Loucy (cell line): ENCODE measurements at regions not wholly inside any gene's neighbourhood (a gene's known extent, or its start where the extent isn't known, plus 50 kb on each side); places are given as distances from the start of the nearest gene placed in this dataset.

ENCODE experiments used
- H2AFZ ChIP-seq: fragments of 200-600 bp; sonication (generic); 2 replicates; pipeline ENCODE4 v1.6.0; 2016; ENCODE audit warnings: antibody characterized with exemption, mild to moderate bottlenecking, low read length, moderate library complexity
- H3F3A ChIP-seq: fragments of 200-600 bp; 2 replicates; pipeline ENCODE4 v1.6.0; 2016; ENCODE audit warnings: antibody characterized with exemption, low read depth, mild to moderate bottlenecking
- H3K27me3 ChIP-seq: fragments of 200-600 bp; sonication (generic); 2 replicates; pipeline ENCODE4 v1.6.1; 2014; ENCODE audit warnings: low read length, mild to moderate bottlenecking; ENCODE audit not compliant: insufficient read depth, poor library complexity, severe bottlenecking
- H3K36me3 ChIP-seq: fragments of 200-600 bp; sonication (generic); 2 replicates; pipeline ENCODE4 v1.6.1; 2016; ENCODE audit warnings: low read length; ENCODE audit not compliant: insufficient read depth
- H3K4me1 ChIP-seq: fragments of 200-600 bp; sonication (generic); 2 replicates; pipeline ENCODE4 v1.5.1; 2014; ENCODE audit warnings: low read length, mild to moderate bottlenecking; ENCODE audit not compliant: insufficient read depth, poor library complexity, severe bottlenecking
- H3K4me2 ChIP-seq: fragments of 200-600 bp; sonication (generic); 2 replicates; pipeline ENCODE4 v1.6.0; 2014; ENCODE audit warnings: antibody characterized with exemption, low read length, low read depth, mild to moderate bottlenecking; ENCODE audit not compliant: poor library complexity, severe bottlenecking
- H3K4me3 ChIP-seq: fragments of 200-600 bp; sonication (generic); 2 replicates; pipeline ENCODE4 v1.5.1; 2014; ENCODE audit warnings: low read length, mild to moderate bottlenecking, mixed read lengths; ENCODE audit not compliant: poor library complexity, severe bottlenecking
- H3K79me2 ChIP-seq: fragments of 200-600 bp; sonication (generic); 2 replicates; pipeline ENCODE4 v1.6.1; 2014; ENCODE audit warnings: low read length; ENCODE audit not compliant: insufficient read depth
- H3K9ac ChIP-seq: fragments of 200-600 bp; sonication (generic); 2 replicates; pipeline ENCODE4 v1.6.0; 2014; ENCODE audit warnings: mild to moderate bottlenecking, low read depth, low read length, moderate library complexity; ENCODE audit not compliant: poor library complexity, severe bottlenecking
- H3K9me2 ChIP-seq: fragments of 200-600 bp; sonication (generic); replicated peaks from 2 replicates; pipeline ENCODE4 v1.6.1; 2016; ENCODE audit warnings: low read depth, low read length, mixed read lengths
- H3K9me3 ChIP-seq: fragments of 200-600 bp; sonication (generic); 2 replicates; pipeline ENCODE4 v1.6.1; 2014; ENCODE audit warnings: mild to moderate bottlenecking, antibody characterized with exemption, low read length, low read depth; ENCODE audit not compliant: insufficient read depth
- H4K20me1 ChIP-seq: fragments of 200-600 bp; sonication (generic); 2 replicates; pipeline ENCODE4 v1.6.0; 2014; ENCODE audit warnings: antibody characterized with exemption, low read length, mild to moderate bottlenecking; ENCODE audit not compliant: insufficient read depth, poor library complexity, severe bottlenecking
- EZH2phosphoT487 ChIP-seq: fragments of 200-600 bp; IDR thresholded peaks from 2 replicates; pipeline ENCODE4 v1.6.1; 2018; ENCODE audit warnings: antibody characterized with exemption, mild to moderate bottlenecking, moderate library complexity, borderline replicate concordance
- TF ChIP-seq, protein P1 (sequence below): fragments of 200-600 bp; sonication (generic); conservative IDR thresholded peaks from 2 replicates; pipeline ENCODE4 v1.5.1; 2014; ENCODE audit warnings: mild to moderate bottlenecking, antibody characterized with exemption, low read length

DNA sequence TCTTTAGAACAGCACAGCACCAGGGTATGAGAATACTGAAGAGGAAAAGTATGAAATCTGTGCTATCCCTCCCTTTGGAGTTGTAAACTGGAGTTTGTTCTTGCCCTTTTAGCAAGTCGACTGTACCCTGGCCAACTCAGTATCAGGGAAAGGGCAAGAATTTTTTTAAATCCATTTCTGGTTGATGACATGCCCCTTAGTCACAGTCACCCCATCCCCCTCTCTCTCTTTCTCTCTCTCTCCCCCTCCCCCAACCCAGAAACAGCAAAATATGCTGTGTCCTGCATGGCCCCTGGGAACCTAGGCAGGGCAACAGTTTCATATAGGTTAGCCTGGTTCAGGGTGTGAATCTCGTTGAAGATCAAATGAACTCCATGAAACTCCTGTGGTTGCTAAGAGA, 177.7 kb upstream of the ADO start:
- no peak overlapping the region for H3K4me3 ChIP-seq
- TF ChIP-seq, protein P1, sequence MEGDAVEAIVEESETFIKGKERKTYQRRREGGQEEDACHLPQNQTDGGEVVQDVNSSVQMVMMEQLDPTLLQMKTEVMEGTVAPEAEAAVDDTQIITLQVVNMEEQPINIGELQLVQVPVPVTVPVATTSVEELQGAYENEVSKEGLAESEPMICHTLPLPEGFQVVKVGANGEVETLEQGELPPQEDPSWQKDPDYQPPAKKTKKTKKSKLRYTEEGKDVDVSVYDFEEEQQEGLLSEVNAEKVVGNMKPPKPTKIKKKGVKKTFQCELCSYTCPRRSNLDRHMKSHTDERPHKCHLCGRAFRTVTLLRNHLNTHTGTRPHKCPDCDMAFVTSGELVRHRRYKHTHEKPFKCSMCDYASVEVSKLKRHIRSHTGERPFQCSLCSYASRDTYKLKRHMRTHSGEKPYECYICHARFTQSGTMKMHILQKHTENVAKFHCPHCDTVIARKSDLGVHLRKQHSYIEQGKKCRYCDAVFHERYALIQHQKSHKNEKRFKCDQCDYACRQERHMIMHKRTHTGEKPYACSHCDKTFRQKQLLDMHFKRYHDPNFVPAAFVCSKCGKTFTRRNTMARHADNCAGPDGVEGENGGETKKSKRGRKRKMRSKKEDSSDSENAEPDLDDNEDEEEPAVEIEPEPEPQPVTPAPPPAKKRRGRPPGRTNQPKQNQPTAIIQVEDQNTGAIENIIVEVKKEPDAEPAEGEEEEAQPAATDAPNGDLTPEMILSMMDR = no peak
- TF ChIP-seq EZH2phosphoT487 = no peak
- no peaks in the 10 kb centered on the region for H3K79me2 ChIP-seq
- no peaks in the 10 kb centered on the region for H4K20me1 ChIP-seq
- H3K9me2 ChIP-seq = no peaks in the 10 kb centered on the region
- no peak overlapping the region for H2AFZ ChIP-seq
- H3K4me1 ChIP-seq = no peaks in the 10 kb centered on the region
- H3K9ac ChIP-seq = no peak overlapping the region
- H3K27me3 ChIP-seq = no peaks in the 10 kb centered on the region
- no peaks in the 10 kb centered on the region for H3K9me3 ChIP-seq
- H3K4me2 ChIP-seq = no peak overlapping the region
- H3K36me3 ChIP-seq = no peaks in the 10 kb centered on the region
- H3F3A ChIP-seq = no peaks in the 10 kb centered on the region

DNA sequence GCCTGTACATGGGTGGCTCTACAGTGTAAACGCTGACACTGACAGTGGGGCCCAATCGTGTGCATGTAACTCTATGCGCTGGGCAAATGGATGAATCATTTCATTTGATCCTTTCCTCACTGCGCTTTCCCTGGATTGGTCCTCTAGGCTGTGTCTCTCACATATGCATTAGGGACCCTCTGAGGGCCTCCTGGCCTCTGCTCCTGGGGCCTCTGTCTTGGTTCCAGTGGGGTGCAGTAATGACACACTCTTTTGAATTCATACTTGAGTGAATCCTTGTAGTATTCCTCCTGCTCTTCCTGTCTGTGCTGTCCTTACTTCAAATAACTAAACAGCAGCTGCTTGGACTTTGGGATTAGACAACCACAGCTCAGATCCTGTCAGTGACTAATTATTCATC, 176.5 kb upstream of the ADO start:
- Histone ChIP-seq H3K4me2 (no peak overlapping the region), H3K4me1 (no peaks in the 10 kb centered on the region), H3K79me2 (no peaks in the 10 kb centered on the region), H3K9ac (no peak overlapping the region), H3F3A (no peaks in the 10 kb centered on the region), H3K9me3 (no peaks in the 10 kb centered on the region), H4K20me1 (no peaks in the 10 kb centered on the region), H3K9me2 (no peaks in the 10 kb centered on the region), H3K36me3 (no peaks in the 10 kb centered on the region), H3K4me3 (no peak overlapping the region), H2AFZ (no peak overlapping the region), H3K27me3 (no peaks in the 10 kb centered on the region)
- no peak for TF ChIP-seq EZH2phosphoT487
- TF ChIP-seq, protein P1 = no peak

DNA sequence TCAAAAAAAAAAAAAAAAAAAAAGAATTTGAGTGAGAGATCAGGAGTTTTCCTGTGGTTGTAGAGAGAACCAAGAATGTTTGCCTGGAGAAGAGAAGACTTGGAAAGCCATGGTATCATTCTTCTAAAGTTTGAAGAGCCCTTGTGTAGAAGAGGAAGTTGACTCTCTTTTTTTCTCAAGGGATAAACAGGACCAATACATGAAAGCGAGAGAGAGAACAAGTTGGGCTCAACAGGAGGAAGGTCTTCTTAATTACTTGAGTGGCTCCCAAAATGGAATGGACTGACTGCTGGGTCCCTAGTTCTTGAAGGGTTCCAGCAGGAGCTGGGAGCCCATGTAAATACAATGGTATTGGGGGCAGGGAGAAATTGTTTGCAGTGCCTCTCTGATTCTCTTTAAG, 173.3 kb upstream of the ADO start:
- Histone ChIP-seq H3K27me3 (no peaks in the 10 kb centered on the region), H3K4me2 (no peak overlapping the region)

More for the DNA sequence above, 173.3 kb upstream of the ADO start:
- Histone ChIP-seq H3F3A (no peaks in the 10 kb centered on the region), H3K36me3 (no peaks in the 10 kb centered on the region), H2AFZ (no peak overlapping the region), H3K79me2 (no peaks in the 10 kb centered on the region), H3K4me3 (no peak overlapping the region), H3K9ac (no peak overlapping the region), H3K9me2 (no peaks in the 10 kb centered on the region), H4K20me1 (no peaks in the 10 kb centered on the region), H3K4me1 (no peaks in the 10 kb centered on the region), H3K9me3 (no peaks in the 10 kb centered on the region)
- TF ChIP-seq, protein P1 = no peak
- TF ChIP-seq EZH2phosphoT487 = no peak
